Trophoblast cell (in vitro differentiated cells and primary cell): ENCODE measurements at regions not wholly inside any gene's neighbourhood (a gene's known extent, or its start where the extent isn't known, plus 50 kb on each side); places are given as distances from the start of the nearest gene placed in this dataset.
"Not testable (repeated sequence)": the region's sequence is repeated elsewhere in the genome, so short reads cannot be mapped to it uniquely, and the experiment has no call there.

Experiments used
- DNase-seq, 2 donors: peaks; one replicate each; pipeline ENCODE4 v3.0.0-alpha.2; 2016
- H2AFZ ChIP-seq: 2 replicates; pipeline ENCODE4 v1.6.1; 2013; ENCODE audit warnings: low read length, moderate library complexity, mild to moderate bottlenecking; ENCODE audit not compliant: insufficient read depth, poor library complexity
- H2AK5ac ChIP-seq: 2 replicates; pipeline ENCODE4 v1.6.1; 2013; ENCODE audit warnings: mild to moderate bottlenecking, low read length
- H2BK120ac ChIP-seq: 2 replicates; pipeline ENCODE4 v1.6.1; 2013; ENCODE audit warnings: low read length, mild to moderate bottlenecking, moderate library complexity; ENCODE audit not compliant: insufficient read depth, poor library complexity
- H2BK12ac ChIP-seq: 2 replicates; pipeline ENCODE4 v1.6.1; 2013; ENCODE audit warnings: mild to moderate bottlenecking, low read length, moderate library complexity
- H2BK5ac ChIP-seq: 2 replicates; pipeline ENCODE4 v1.6.1; 2013; ENCODE audit warnings: low read length, low read depth, moderate library complexity, mild to moderate bottlenecking; ENCODE audit not compliant: poor library complexity
- H3K14ac ChIP-seq: 2 replicates; pipeline ENCODE4 v1.6.1; 2013; ENCODE audit warnings: mild to moderate bottlenecking, low read length
- H3K18ac ChIP-seq: 2 replicates; pipeline ENCODE4 v1.6.1; 2013; ENCODE audit warnings: mild to moderate bottlenecking, low read length
- H3K23ac ChIP-seq: 2 replicates; pipeline ENCODE4 v1.6.1; 2013; ENCODE audit warnings: low read length
- H3K27ac ChIP-seq: 2 replicates; pipeline ENCODE4 v1.5.1; 2013; ENCODE audit warnings: low read depth, mild to moderate bottlenecking, inconsistent platforms, low read length, moderate library complexity
- H3K27me3 ChIP-seq: 2 replicates; pipeline ENCODE4 v1.6.1; 2013; ENCODE audit warnings: inconsistent platforms, mild to moderate bottlenecking, low read length, moderate library complexity; ENCODE audit not compliant: insufficient read depth
- H3K36me3 ChIP-seq, 2 experiments: 1 replicate in 1 of 2; 2 replicates in 1 of 2; pipeline ENCODE4 v1.6.1; 2013; ENCODE audit warnings: low read length in 2 of 2, mild to moderate bottlenecking in 2 of 2, moderate library complexity in 1 of 2; ENCODE audit not compliant: insufficient read depth in 2 of 2, control insufficient read depth in 1 of 2
- H3K4ac ChIP-seq: 2 replicates; pipeline ENCODE4 v1.6.1; 2013; ENCODE audit warnings: low read depth, mild to moderate bottlenecking, low read length, moderate library complexity
- H3K4me1 ChIP-seq, 2 experiments: 1 replicate in 1 of 2; 2 replicates in 1 of 2; pipeline ENCODE4 v1.6.1; 2013; ENCODE audit warnings: low read length in 2 of 2, mild to moderate bottlenecking in 2 of 2, moderate library complexity in 1 of 2; ENCODE audit not compliant: insufficient read depth in 2 of 2, control insufficient read depth in 1 of 2
- H3K4me2 ChIP-seq: 2 replicates; pipeline ENCODE4 v1.6.1; 2013; ENCODE audit warnings: inconsistent platforms, mild to moderate bottlenecking, low read length, moderate library complexity
- H3K4me3 ChIP-seq: 2 replicates; pipeline ENCODE4 v1.5.1; 2013; ENCODE audit warnings: mild to moderate bottlenecking, low read depth, low read length, inconsistent platforms
- H3K79me1 ChIP-seq: one replicate; pipeline ENCODE4 v1.6.1; 2013; ENCODE audit warnings: low read length
- H3K79me2 ChIP-seq: 2 replicates; pipeline ENCODE4 v1.6.1; 2013; ENCODE audit warnings: low read length, mild to moderate bottlenecking; ENCODE audit not compliant: control insufficient read depth, insufficient read depth, poor library complexity
- H3K9ac ChIP-seq: 2 replicates; pipeline ENCODE4 v1.6.1; 2013; ENCODE audit warnings: mild to moderate bottlenecking, low read length
- H3K9me3 ChIP-seq: 2 replicates; pipeline ENCODE4 v1.6.1; 2013; ENCODE audit warnings: low read depth, mild to moderate bottlenecking, control low read depth, inconsistent platforms, low read length; ENCODE audit not compliant: insufficient read depth
- H4K12ac ChIP-seq: 2 replicates; pipeline ENCODE4 v1.6.1; 2013; ENCODE audit warnings: low read depth, mild to moderate bottlenecking, low read length, moderate library complexity
- H4K8ac ChIP-seq: 2 replicates; pipeline ENCODE4 v1.6.1; 2013; ENCODE audit warnings: low read depth, mild to moderate bottlenecking, low read length, moderate library complexity
- H4K91ac ChIP-seq: one replicate; pipeline ENCODE4 v1.6.1; 2013; ENCODE audit warnings: low read depth, mild to moderate bottlenecking, low read length, moderate library complexity
- WGBS: extraction: QIAGEN DNeasy Blood & Tissue Kit; methylation state at CpG from one replicate; pipeline ENCODE4 v1.1.7; 2013; ENCODE audit warnings: missing lambda C conversion rate; ENCODE audit not compliant: insufficient read length, insufficient coverage; ENCODE audit errors: extremely low coverage; 5-methylcytosine and 5-hydroxymethylcytosine counted together

DNA sequence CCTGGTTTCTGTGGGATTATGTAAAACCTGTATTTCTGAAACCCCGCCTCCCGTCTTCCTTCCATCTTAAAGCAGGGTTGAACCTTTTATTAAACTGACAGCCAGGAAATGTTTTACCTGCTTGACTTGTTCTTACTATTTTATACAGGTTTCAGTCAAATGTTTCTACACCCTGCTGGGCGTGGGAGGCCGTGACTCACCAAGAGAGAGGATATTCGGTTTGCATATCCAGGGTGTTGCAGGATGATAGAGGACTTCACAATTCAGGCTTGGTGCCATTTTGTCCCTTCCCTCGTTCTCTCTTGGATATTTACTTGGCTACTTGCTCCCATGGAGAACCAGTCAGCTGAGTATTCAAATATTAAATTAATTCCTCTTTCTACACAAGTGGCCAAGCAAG, 69.7 kb downstream of the ARF6 start:
- Histone ChIP-seq H3K36me3 (no peaks in the 10 kb centered on the region), H3K9me3 (peaks cover 2% of the 10 kb centered on the region), H2AFZ (no peak overlapping the region), H2BK12ac (no peak overlapping the region), H3K4me2 (no peak overlapping the region), H3K4me1 (peaks cover 4 to 19% of the 10 kb centered on the region in 2 experiments), H3K79me1 (peaks cover 9% of the 10 kb centered on the region), H3K27me3 (no peaks in the 10 kb centered on the region), H4K12ac (no peak overlapping the region), H4K8ac (no peak overlapping the region), H3K9ac (no peak overlapping the region), H2BK5ac (peak overlapping the region; percentile 53), H3K4ac (no peak overlapping the region), H3K79me2 (peaks cover 2% of the 10 kb centered on the region), H3K23ac (no peak overlapping the region), H3K14ac (no peak overlapping the region), H3K4me3 (no peak overlapping the region), H4K91ac (no peak overlapping the region), H2BK120ac (peak overlapping the region; percentile 22), H2AK5ac (no peak overlapping the region), H3K27ac (no peak overlapping the region), H3K18ac (no peak overlapping the region)
- WGBS, result no CpG with 5 or more reads among the region's 6 CpGs
- DNase-seq, result peak; percentile 72 to 80

- H4K91ac ChIP-seq, result peak overlapping the region; percentile 40
- not testable (repeated sequence) for H2AK5ac ChIP-seq
These were observed 72.3 kb downstream of the ARF6 start for GRCh38 chr14:49965068-49965651.

DNA sequence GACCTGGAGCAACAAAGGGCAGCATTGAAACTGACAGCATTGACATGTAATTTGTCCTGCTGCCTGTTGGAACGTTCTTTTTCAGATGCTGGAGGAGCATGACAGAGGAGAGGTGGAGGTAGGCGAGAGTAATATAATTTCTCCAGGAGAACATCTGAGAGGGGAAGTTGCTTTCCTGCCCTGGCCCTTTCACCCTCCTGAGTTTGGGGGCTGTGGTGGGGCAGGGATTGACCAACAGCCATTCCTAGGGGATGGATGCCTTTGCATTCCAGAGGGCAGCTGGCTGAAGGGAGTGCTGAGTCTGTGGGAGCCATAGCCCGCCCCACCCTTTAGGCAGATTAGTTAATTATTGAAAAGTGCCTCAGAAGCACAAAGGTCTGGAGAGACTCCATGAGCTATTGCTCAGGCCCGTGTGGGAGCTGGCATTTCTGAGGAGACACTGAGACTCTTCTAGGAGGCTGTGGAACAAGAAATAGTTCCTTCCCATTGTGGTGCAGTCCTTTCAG, 73.5 kb downstream of the ARF6 start:
- peaks cover 2% of the 10 kb centered on the region for H3K79me2 ChIP-seq
- H3K4me2 ChIP-seq, result peak overlapping the region; percentile 31
- H3K23ac ChIP-seq, result no peak overlapping the region
- peak overlapping the region; percentile 21 for H2BK120ac ChIP-seq
- H2BK12ac ChIP-seq, result peak overlapping the region; percentile 31
- H2AK5ac ChIP-seq, result no peak overlapping the region
- H3K4ac ChIP-seq, result no peak overlapping the region
- H3K36me3 ChIP-seq, result no peaks in the 10 kb centered on the region
- no peak overlapping the region for H4K12ac ChIP-seq
- peak overlapping the region; percentile 33 for H3K18ac ChIP-seq
- peaks cover 13% of the 10 kb centered on the region for H3K79me1 ChIP-seq
- peak overlapping the region; percentile 3 for H3K14ac ChIP-seq
- DNase-seq, result peak in 1 of 2 donors; percentile 30
- no peak overlapping the region for H2AFZ ChIP-seq
- peak overlapping the region; percentile 36 for H3K27ac ChIP-seq
- peak overlapping the region; percentile 50 for H4K8ac ChIP-seq
- H3K4me1 ChIP-seq, result peaks cover 6 to 18% of the 10 kb centered on the region in 2 experiments
- H3K9me3 ChIP-seq, result peaks cover 2% of the 10 kb centered on the region
- H3K9ac ChIP-seq, result no peak overlapping the region
- H4K91ac ChIP-seq, result peak overlapping the region; percentile 36
- WGBS, result no CpG with 5 or more reads among the region's 4 CpGs
- no peaks in the 10 kb centered on the region for H3K27me3 ChIP-seq
- peak overlapping the region; percentile 10 for H2BK5ac ChIP-seq
- H3K4me3 ChIP-seq, result no peak overlapping the region

More at GRCh38 chr14:49965068-49965651, 72.3 kb downstream of the ARF6 start:
- peak overlapping the region; percentile 61 for H2BK120ac ChIP-seq
- no CpG with 5 or more reads among the region's 8 CpGs for WGBS
- not testable (repeated sequence) for H3K4me2 ChIP-seq, H2BK5ac ChIP-seq, H3K4me3 ChIP-seq, DNase-seq, H4K12ac ChIP-seq, H3K4ac ChIP-seq, H2AFZ ChIP-seq, H3K23ac ChIP-seq, H3K9me3 ChIP-seq, H3K36me3 ChIP-seq, H3K79me2 ChIP-seq, H3K14ac ChIP-seq, H4K8ac ChIP-seq, H3K9ac ChIP-seq, H3K27ac ChIP-seq, H3K18ac ChIP-seq, H3K27me3 ChIP-seq
- peak overlapping the region; percentile 77 for H2BK12ac ChIP-seq
- H3K79me1 ChIP-seq, result peaks cover 11% of the 10 kb centered on the region
- H3K4me1 ChIP-seq, result peaks cover 4 to 19% of the 10 kb centered on the region in 2 experiments

GRCh38 chr14:49966971-49967630, 74.2 kb downstream of the ARF6 start:
- DNase-seq, result no peak
- Histone ChIP-seq H4K8ac (no peak overlapping the region), H3K4me1 (peaks cover 7 to 16% of the 10 kb centered on the region in 2 experiments), H3K27ac (no peak overlapping the region), H2BK5ac (no peak overlapping the region), H4K12ac (no peak overlapping the region), H3K4ac (no peak overlapping the region), H3K4me3 (no peak overlapping the region), H3K14ac (no peak overlapping the region), H3K23ac (no peak overlapping the region), H3K79me1 (peaks cover 16% of the 10 kb centered on the region), H3K9me3 (peaks cover 2% of the 10 kb centered on the region), H2BK12ac (no peak overlapping the region), H4K91ac (no peak overlapping the region), H3K36me3 (no peaks in the 10 kb centered on the region), H2AK5ac (no peak overlapping the region), H2AFZ (no peak overlapping the region), H3K4me2 (no peak overlapping the region), H3K18ac (no peak overlapping the region), H2BK120ac (no peak overlapping the region), H3K27me3 (no peaks in the 10 kb centered on the region), H3K79me2 (peaks cover 2% of the 10 kb centered on the region), H3K9ac (no peak overlapping the region)
- WGBS, result no CpG with 5 or more reads among the region's 11 CpGs
